Testis (tissue), 2 donors: ENCODE measurements at regions not wholly inside any gene's neighbourhood (a gene's known extent, or its start where the extent isn't known, plus 50 kb on each side); places are given as distances from the start of the nearest gene placed in this dataset.

Source experiments
- CTCF ChIP-seq, 3 experiments: fragments of 450-650 bp in 2 of 3; fragments of 200-600 bp in 1 of 3; sonication (generic) in 1 of 3; IDR thresholded peaks; one replicate each; pipeline ENCODE4 v1.5.1; 2016 to 2019; ENCODE audit warnings: antibody characterized with exemption in 3 of 3, mild to moderate bottlenecking in 2 of 3, moderate library complexity in 1 of 3
- POLR2A ChIP-seq: fragments of 450-650 bp; IDR thresholded peaks from one replicate; pipeline ENCODE4 v1.6.1; 2017; ENCODE audit warnings: antibody characterized with exemption, mild to moderate bottlenecking, moderate library complexity

- TF ChIP-seq CTCF (IDR thresholded peaks at IDR 0.05) (no peak), POLR2A (no peak)
Observed at GRCh38 chr10:9833942-9834341, 1183.7 kb upstream of the CELF2 start.
